ENCODE measurements at regions not wholly inside any gene's neighbourhood (a gene's known extent, or its start where the extent isn't known, plus 50 kb on each side); places are given as distances from the start of the nearest gene placed in this dataset.

GRCh38 chr11:69397732-69398131 is 83.7 kb upstream of the LINC01488 start:
- H3F3A ChIP-seq (ENCODE audit: low read depth) = no peaks in the 10 kb centered on the region
- no peak overlapping the region for H3K27ac ChIP-seq
- no peaks in the 10 kb centered on the region for H3K9me3 ChIP-seq (ENCODE audit: low read depth)
- Mint-ChIP-seq H3K36me3 (no peaks in the 10 kb centered on the region), H3K9me3 (peaks cover 24% of the 10 kb centered on the region), H3K4me1 (peaks cover 38% of the 10 kb centered on the region), H3K4me3 (peak overlapping the region; percentile 33), H3K27me3 (ENCODE audit: insufficient read depth, low read depth) (peaks cover 16% of the 10 kb centered on the region), H3K27ac (peak overlapping the region; percentile 96)
- no peaks in the 10 kb centered on the region for H3K79me2 ChIP-seq (ENCODE audit: low read depth)
- DNase-seq (ENCODE audit: low spot score) = no peak
- no peak overlapping the region for H2AFZ ChIP-seq (replicated peaks)
- H3K36me3 ChIP-seq = no peaks in the 10 kb centered on the region
- H3K4me1 ChIP-seq = peaks cover 5% of the 10 kb centered on the region
- H3K4me2 ChIP-seq = no peak overlapping the region
- H3K27me3 ChIP-seq = no peaks in the 10 kb centered on the region
- no peak overlapping the region for H3K4me3 ChIP-seq
- H4K20me1 ChIP-seq (ENCODE audit: low read depth) = no peaks in the 10 kb centered on the region
- TF ChIP-seq EZH2phosphoT487 (IDR thresholded peaks at IDR 0.05) = no peak
- no peak for TF ChIP-seq EZH2 (IDR thresholded peaks at IDR 0.05)
- TF ChIP-seq CTCF (IDR thresholded peaks at IDR 0.05) = no peak
- no peak overlapping the region for H3K9ac ChIP-seq

- no peak overlapping the region for H2AFZ ChIP-seq (replicated peaks)
- no peaks in the 10 kb centered on the region for H4K20me1 ChIP-seq (ENCODE audit: low read depth)
- H3K4me1 ChIP-seq = peaks cover 5% of the 10 kb centered on the region
- H3F3A ChIP-seq (ENCODE audit: low read depth) = no peaks in the 10 kb centered on the region
- no peaks in the 10 kb centered on the region for H3K9me3 ChIP-seq (ENCODE audit: low read depth)
- Mint-ChIP-seq H3K27me3 (ENCODE audit: insufficient read depth, low read depth) (peaks cover 16% of the 10 kb centered on the region), H3K27ac (peak overlapping the region; percentile 97), H3K36me3 (no peaks in the 10 kb centered on the region), H3K4me3 (peak overlapping the region; percentile 14), H3K4me1 (peaks cover 34% of the 10 kb centered on the region), H3K9me3 (peaks cover 33% of the 10 kb centered on the region)
- no peaks in the 10 kb centered on the region for H3K27me3 ChIP-seq
- H3K36me3 ChIP-seq = no peaks in the 10 kb centered on the region
- no peak overlapping the region for H3K4me3 ChIP-seq
- no peaks in the 10 kb centered on the region for H3K79me2 ChIP-seq (ENCODE audit: low read depth)
- TF ChIP-seq EZH2 (IDR thresholded peaks at IDR 0.05) = no peak
- TF ChIP-seq EZH2phosphoT487 (IDR thresholded peaks at IDR 0.05) = no peak
- TF ChIP-seq CTCF (IDR thresholded peaks at IDR 0.05) = no peak
- H3K4me2 ChIP-seq = no peak overlapping the region
- peak; percentile 52 for DNase-seq (ENCODE audit: low spot score)
- H3K27ac ChIP-seq = no peak overlapping the region
- no peak overlapping the region for H3K9ac ChIP-seq
Observed at GRCh38 chr11:69398529-69399492, 82.7 kb upstream of the LINC01488 start.

GRCh38 chr11:69400140-69400539 is 81.3 kb upstream of the LINC01488 start:
- no peaks in the 10 kb centered on the region for H3K36me3 Mint-ChIP-seq

More at GRCh38 chr11:69400140-69400539, 81.3 kb upstream of the LINC01488 start:
- H3K79me2 ChIP-seq (ENCODE audit: low read depth) = no peaks in the 10 kb centered on the region
- H4K20me1 ChIP-seq (ENCODE audit: low read depth) = no peaks in the 10 kb centered on the region
- H3K4me3 Mint-ChIP-seq = no peak overlapping the region
- H3F3A ChIP-seq (ENCODE audit: low read depth) = no peaks in the 10 kb centered on the region
- H3K9me3 ChIP-seq (ENCODE audit: low read depth) = no peaks in the 10 kb centered on the region
- no peak overlapping the region for H3K4me3 ChIP-seq
- no peak overlapping the region for H3K27ac ChIP-seq
- H3K27me3 Mint-ChIP-seq (ENCODE audit: insufficient read depth, low read depth) = peaks cover 16% of the 10 kb centered on the region
- no peak overlapping the region for H2AFZ ChIP-seq (replicated peaks)
- H3K4me1 Mint-ChIP-seq = peaks cover 25% of the 10 kb centered on the region
- H3K27me3 ChIP-seq = no peaks in the 10 kb centered on the region
- no peak overlapping the region for H3K9ac ChIP-seq
- no peak overlapping the region for H3K4me2 ChIP-seq
- no peaks in the 10 kb centered on the region for H3K4me1 ChIP-seq
- peak overlapping the region; percentile 68 for H3K27ac Mint-ChIP-seq
- no peaks in the 10 kb centered on the region for H3K36me3 ChIP-seq
- TF ChIP-seq EZH2 (IDR thresholded peaks at IDR 0.05) (no peak), EZH2phosphoT487 (IDR thresholded peaks at IDR 0.05) (no peak), CTCF (IDR thresholded peaks at IDR 0.05) (no peak)
- peaks cover 33% of the 10 kb centered on the region for H3K9me3 Mint-ChIP-seq
- DNase-seq (ENCODE audit: low spot score) = no peak
